GM18907 (cell line): ENCODE measurements at regions not wholly inside any gene's neighbourhood (a gene's known extent, or its start where the extent isn't known, plus 50 kb on each side); places are given as distances from the start of the nearest gene placed in this dataset.
A peak's percentile ranks its signal among the peaks of the same experiment; 100 is the strongest.
"Not testable (repeated sequence)": the region's sequence is repeated elsewhere in the genome, so short reads cannot be mapped to it uniquely, and the experiment has no call there.

Experiments used
- ATAC-seq: cut with Tn5 transposase; IDR thresholded peaks from one replicate; pipeline ENCODE4 v1.9.1; 2021; ENCODE audit warnings: mild to moderate bottlenecking, moderate library complexity; ENCODE audit not compliant: unreplicated experiment

- ATAC-seq = not testable (repeated sequence)
Measured at GRCh38 chr16:21514474-21514840, 84.9 kb upstream of the METTL9 start.

- not testable (repeated sequence) for ATAC-seq
Measured at GRCh38 chr16:21516705-21517040, 82.7 kb upstream of the METTL9 start.

GRCh38 chr16:21517263-21517662 is 82.1 kb upstream of the METTL9 start:
- not testable (repeated sequence) for ATAC-seq

- peak; percentile 4 for ATAC-seq
Measured at GRCh38 chr16:21519361-21520133, 79.8 kb upstream of the METTL9 start.

GRCh38 chr16:21520134-21521047 is 79.0 kb upstream of the METTL9 start:
- peak; percentile 64 for ATAC-seq

GRCh38 chr16:21521048-21521389 is 78.4 kb upstream of the METTL9 start:
- ATAC-seq = not testable (repeated sequence)

GRCh38 chr16:21521390-21522143 is 77.8 kb upstream of the METTL9 start:
- ATAC-seq = not testable (repeated sequence)

- ATAC-seq = not testable (repeated sequence)
Measured at GRCh38 chr16:21522846-21523245, 76.5 kb upstream of the METTL9 start.

- ATAC-seq = no peak
Measured at GRCh38 chr16:21523411-21524067, 75.8 kb upstream of the METTL9 start.

- no peak for ATAC-seq
Measured at GRCh38 chr16:21524068-21524751, 75.2 kb upstream of the METTL9 start.

- ATAC-seq = not testable (repeated sequence)
Measured at GRCh38 chr16:21524752-21525028, 74.7 kb upstream of the METTL9 start.

GRCh38 chr16:21525029-21525895 is 74.1 kb upstream of the METTL9 start:
- ATAC-seq = not testable (repeated sequence)

GRCh38 chr16:21525956-21526922 is 73.1 kb upstream of the METTL9 start:
- ATAC-seq = not testable (repeated sequence)

GRCh38 chr16:21526923-21527807 is 72.2 kb upstream of the METTL9 start:
- no peak for ATAC-seq

GRCh38 chr16:21529060-21529658 is 70.2 kb upstream of the METTL9 start:
- ATAC-seq = not testable (repeated sequence)

GRCh38 chr16:21530729-21531383 is 68.5 kb upstream of the METTL9 start:
- not testable (repeated sequence) for ATAC-seq
